GM19463 (cell line): ENCODE measurements at regions not wholly inside any gene's neighbourhood (a gene's known extent, or its start where the extent isn't known, plus 50 kb on each side); places are given as distances from the start of the nearest gene placed in this dataset.

ENCODE experiments used
- ATAC-seq: cut with Tn5 transposase; IDR thresholded peaks from one replicate; pipeline ENCODE4 v1.9.1; 2021; ENCODE audit warnings: mild to moderate bottlenecking, moderate library complexity; ENCODE audit not compliant: unreplicated experiment

- ATAC-seq: no peak
Measured at GRCh38 chr5:74082512-74083055, 456.6 kb downstream of the ARHGEF28 start.

- ATAC-seq: no peak
Measured at GRCh38 chr5:74081126-74081525, 455.1 kb downstream of the ARHGEF28 start.

GRCh38 chr5:74079971-74080556 is 454.1 kb downstream of the ARHGEF28 start:
- no peak for ATAC-seq

GRCh38 chr5:74075501-74076484 is 449.8 kb downstream of the ARHGEF28 start:
- ATAC-seq: no peak

GRCh38 chr5:74074111-74074510 is 448.1 kb downstream of the ARHGEF28 start:
- no peak for ATAC-seq

- ATAC-seq: no peak
Measured at GRCh38 chr5:74073257-74073656, 447.3 kb downstream of the ARHGEF28 start.

GRCh38 chr5:74072646-74073045 is 446.6 kb downstream of the ARHGEF28 start:
- ATAC-seq: no peak

- no peak for ATAC-seq
Measured at GRCh38 chr5:74070766-74071165, 444.8 kb downstream of the ARHGEF28 start.

- ATAC-seq: no peak
Measured at GRCh38 chr5:74069741-74070140, 443.7 kb downstream of the ARHGEF28 start.

GRCh38 chr5:74067748-74068541 is 441.9 kb downstream of the ARHGEF28 start:
- ATAC-seq: no peak

- no peak for ATAC-seq
Measured at GRCh38 chr5:74064911-74065310, 438.9 kb downstream of the ARHGEF28 start.

- ATAC-seq: no peak
Measured at GRCh38 chr5:74064225-74064624, 438.2 kb downstream of the ARHGEF28 start.

- ATAC-seq: no peak
Measured at GRCh38 chr5:74063821-74064220, 437.8 kb downstream of the ARHGEF28 start.

- ATAC-seq: no peak
Measured at GRCh38 chr5:74063346-74063745, 437.4 kb downstream of the ARHGEF28 start.

GRCh38 chr5:74061292-74061691 is 435.3 kb downstream of the ARHGEF28 start:
- ATAC-seq: no peak

GRCh38 chr5:74059706-74060105 is 433.7 kb downstream of the ARHGEF28 start:
- ATAC-seq: no peak

GRCh38 chr5:74056789-74057164 is 430.8 kb downstream of the ARHGEF28 start:
- ATAC-seq: no peak

GRCh38 chr5:74056107-74056788 is 430.3 kb downstream of the ARHGEF28 start:
- ATAC-seq: no peak

GRCh38 chr5:74055486-74056106 is 429.6 kb downstream of the ARHGEF28 start:
- no peak for ATAC-seq
